ENCODE measurements at regions not wholly inside any gene's neighbourhood (a gene's known extent, or its start where the extent isn't known, plus 50 kb on each side); places are given as distances from the start of the nearest gene placed in this dataset.

GRCh38 chr1:166538646-166539045 lies 300.6 kb upstream of the POGK start:
- TF ChIP-seq, protein P1, sequence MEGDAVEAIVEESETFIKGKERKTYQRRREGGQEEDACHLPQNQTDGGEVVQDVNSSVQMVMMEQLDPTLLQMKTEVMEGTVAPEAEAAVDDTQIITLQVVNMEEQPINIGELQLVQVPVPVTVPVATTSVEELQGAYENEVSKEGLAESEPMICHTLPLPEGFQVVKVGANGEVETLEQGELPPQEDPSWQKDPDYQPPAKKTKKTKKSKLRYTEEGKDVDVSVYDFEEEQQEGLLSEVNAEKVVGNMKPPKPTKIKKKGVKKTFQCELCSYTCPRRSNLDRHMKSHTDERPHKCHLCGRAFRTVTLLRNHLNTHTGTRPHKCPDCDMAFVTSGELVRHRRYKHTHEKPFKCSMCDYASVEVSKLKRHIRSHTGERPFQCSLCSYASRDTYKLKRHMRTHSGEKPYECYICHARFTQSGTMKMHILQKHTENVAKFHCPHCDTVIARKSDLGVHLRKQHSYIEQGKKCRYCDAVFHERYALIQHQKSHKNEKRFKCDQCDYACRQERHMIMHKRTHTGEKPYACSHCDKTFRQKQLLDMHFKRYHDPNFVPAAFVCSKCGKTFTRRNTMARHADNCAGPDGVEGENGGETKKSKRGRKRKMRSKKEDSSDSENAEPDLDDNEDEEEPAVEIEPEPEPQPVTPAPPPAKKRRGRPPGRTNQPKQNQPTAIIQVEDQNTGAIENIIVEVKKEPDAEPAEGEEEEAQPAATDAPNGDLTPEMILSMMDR (IDR thresholded peaks at IDR 0.05) = no peak
- no peak for TF ChIP-seq POLR2AphosphoS5 (IDR thresholded peaks at IDR 0.05)
- TF ChIP-seq POLR2A (IDR thresholded peaks at IDR 0.05) = no peak
